Activated CD8-positive, alpha-beta T cell treated with anti-CD3 and anti-CD28 coated beads for 36 hours (primary cell): ENCODE measurements at regions not wholly inside any gene's neighbourhood (a gene's known extent, or its start where the extent isn't known, plus 50 kb on each side); places are given as distances from the start of the nearest gene placed in this dataset.

Experiments used
- ATAC-seq: fragments of 200-7000 bp; cut with Tn5 transposase; one replicate; pipeline ENCODE4 v1.10.0; 2021; ENCODE audit warnings: mild to moderate bottlenecking, moderate library complexity
- CTCF ChIA-PET: fragments of 350-600 bp; sonication (Branson Sonifier 250); formaldehyde crosslinking; loops from one replicate; lab custom pipeline; 2021; ENCODE audit warnings: antibody characterized with exemption; lab: Charles Lee
- POLR2A ChIA-PET: fragments of 350-600 bp; sonication (Branson Sonifier 250); formaldehyde crosslinking; loops from one replicate; lab custom pipeline; 2021; ENCODE audit warnings: antibody characterized with exemption; lab: Charles Lee
- DNase-seq: peaks from one replicate; pipeline ENCODE4 v3.0.0-alpha.2; 2020
- H3K27ac Mint-ChIP-seq: one replicate; pipeline ENCODE4 v1.8.0; 2021; ENCODE audit warnings: mild to moderate bottlenecking, mixed read lengths
- H3K27me3 Mint-ChIP-seq: one replicate; pipeline ENCODE4 v1.8.0; 2021; ENCODE audit warnings: mixed read lengths
- H3K36me3 Mint-ChIP-seq: one replicate; pipeline ENCODE4 v1.8.0; 2021; ENCODE audit warnings: low read depth, mixed read lengths
- H3K4me1 Mint-ChIP-seq: one replicate; pipeline ENCODE4 v1.8.0; 2021; ENCODE audit warnings: low read depth, mixed read lengths
- H3K4me3 Mint-ChIP-seq: one replicate; pipeline ENCODE4 v1.8.0; 2021; ENCODE audit warnings: mild to moderate bottlenecking, moderate library complexity, mixed read lengths
- H3K9me3 Mint-ChIP-seq: one replicate; pipeline ENCODE4 v1.8.0; 2021; ENCODE audit warnings: mixed read lengths
- intact Hi-C: fragments of 100-400 bp; cut with micrococcal nuclease; formaldehyde crosslinking; loops from one replicate; pipeline ENCODE4 v1.10.0; 2022
- TF ChIP-seq, protein P1 (sequence below): fragments of 200-600 bp; IDR thresholded peaks from one replicate; pipeline ENCODE4 v1.8.0; 2022; ENCODE audit warnings: antibody characterized with exemption, mild to moderate bottlenecking

DNA sequence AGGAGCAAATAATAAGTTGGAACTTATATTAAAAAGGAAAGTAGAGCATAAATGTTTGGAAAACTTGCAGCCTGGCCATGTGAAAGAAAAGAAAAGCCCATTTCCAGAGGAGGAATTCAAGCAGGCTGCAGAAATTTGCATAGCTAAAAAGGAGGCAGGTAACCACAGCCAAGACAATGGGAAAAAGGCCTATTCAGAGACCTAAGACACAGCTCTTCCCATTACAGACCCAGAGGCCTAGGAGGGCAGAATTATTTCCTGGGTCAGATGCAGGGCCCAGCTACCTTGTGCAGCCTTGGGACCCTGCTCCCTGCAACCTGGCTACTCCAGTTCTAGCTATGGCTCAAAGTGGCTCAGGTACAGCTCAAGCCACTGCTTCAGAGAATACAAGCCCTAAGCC lies 234.6 kb upstream of the BCHE start:
- H3K4me1 Mint-ChIP-seq: no peaks in the 10 kb centered on the region
- ChIA-PET CTCF (no interaction called here), POLR2A (no interaction called here)
- peaks cover 4% of the 10 kb centered on the region for H3K9me3 Mint-ChIP-seq
- ATAC-seq (no peak), DNase-seq (no peak)
- H3K4me3 Mint-ChIP-seq: no peak overlapping the region
- H3K36me3 Mint-ChIP-seq: no peaks in the 10 kb centered on the region
- no peak overlapping the region for H3K27ac Mint-ChIP-seq
- intact Hi-C loops: no loop called here
- H3K27me3 Mint-ChIP-seq: no peaks in the 10 kb centered on the region
- TF ChIP-seq, protein P1, sequence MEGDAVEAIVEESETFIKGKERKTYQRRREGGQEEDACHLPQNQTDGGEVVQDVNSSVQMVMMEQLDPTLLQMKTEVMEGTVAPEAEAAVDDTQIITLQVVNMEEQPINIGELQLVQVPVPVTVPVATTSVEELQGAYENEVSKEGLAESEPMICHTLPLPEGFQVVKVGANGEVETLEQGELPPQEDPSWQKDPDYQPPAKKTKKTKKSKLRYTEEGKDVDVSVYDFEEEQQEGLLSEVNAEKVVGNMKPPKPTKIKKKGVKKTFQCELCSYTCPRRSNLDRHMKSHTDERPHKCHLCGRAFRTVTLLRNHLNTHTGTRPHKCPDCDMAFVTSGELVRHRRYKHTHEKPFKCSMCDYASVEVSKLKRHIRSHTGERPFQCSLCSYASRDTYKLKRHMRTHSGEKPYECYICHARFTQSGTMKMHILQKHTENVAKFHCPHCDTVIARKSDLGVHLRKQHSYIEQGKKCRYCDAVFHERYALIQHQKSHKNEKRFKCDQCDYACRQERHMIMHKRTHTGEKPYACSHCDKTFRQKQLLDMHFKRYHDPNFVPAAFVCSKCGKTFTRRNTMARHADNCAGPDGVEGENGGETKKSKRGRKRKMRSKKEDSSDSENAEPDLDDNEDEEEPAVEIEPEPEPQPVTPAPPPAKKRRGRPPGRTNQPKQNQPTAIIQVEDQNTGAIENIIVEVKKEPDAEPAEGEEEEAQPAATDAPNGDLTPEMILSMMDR: no peak

DNA sequence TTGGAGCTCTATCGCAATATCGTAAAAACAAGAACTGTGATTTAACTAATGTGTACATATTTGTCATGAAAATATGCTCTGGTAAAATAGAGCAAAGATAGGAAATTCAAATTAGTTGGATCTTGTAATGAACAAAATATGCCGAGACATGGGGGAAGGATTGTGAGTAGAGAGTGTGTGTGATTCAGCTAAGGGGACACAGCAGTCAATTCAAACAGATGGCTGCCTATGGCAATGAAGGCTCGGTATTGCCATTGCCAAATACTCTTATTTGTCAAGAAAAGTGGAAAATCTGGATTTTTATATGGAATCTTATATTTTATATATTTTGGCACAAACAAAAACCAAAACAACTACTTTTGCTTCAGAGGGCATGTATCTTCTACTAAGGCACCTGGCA lies 227.3 kb upstream of the BCHE start:
- TF ChIP-seq, protein P1: no peak
- POLR2A ChIA-PET: no interaction called here
- no peaks in the 10 kb centered on the region for H3K27me3 Mint-ChIP-seq
- CTCF ChIA-PET: no interaction called here
- no peak overlapping the region for H3K27ac Mint-ChIP-seq
- no peak overlapping the region for H3K4me3 Mint-ChIP-seq
- ATAC-seq (no peak), DNase-seq (no peak)
- no peaks in the 10 kb centered on the region for H3K36me3 Mint-ChIP-seq
- no peaks in the 10 kb centered on the region for H3K4me1 Mint-ChIP-seq
- intact Hi-C loops: no loop called here
- no peaks in the 10 kb centered on the region for H3K9me3 Mint-ChIP-seq

DNA sequence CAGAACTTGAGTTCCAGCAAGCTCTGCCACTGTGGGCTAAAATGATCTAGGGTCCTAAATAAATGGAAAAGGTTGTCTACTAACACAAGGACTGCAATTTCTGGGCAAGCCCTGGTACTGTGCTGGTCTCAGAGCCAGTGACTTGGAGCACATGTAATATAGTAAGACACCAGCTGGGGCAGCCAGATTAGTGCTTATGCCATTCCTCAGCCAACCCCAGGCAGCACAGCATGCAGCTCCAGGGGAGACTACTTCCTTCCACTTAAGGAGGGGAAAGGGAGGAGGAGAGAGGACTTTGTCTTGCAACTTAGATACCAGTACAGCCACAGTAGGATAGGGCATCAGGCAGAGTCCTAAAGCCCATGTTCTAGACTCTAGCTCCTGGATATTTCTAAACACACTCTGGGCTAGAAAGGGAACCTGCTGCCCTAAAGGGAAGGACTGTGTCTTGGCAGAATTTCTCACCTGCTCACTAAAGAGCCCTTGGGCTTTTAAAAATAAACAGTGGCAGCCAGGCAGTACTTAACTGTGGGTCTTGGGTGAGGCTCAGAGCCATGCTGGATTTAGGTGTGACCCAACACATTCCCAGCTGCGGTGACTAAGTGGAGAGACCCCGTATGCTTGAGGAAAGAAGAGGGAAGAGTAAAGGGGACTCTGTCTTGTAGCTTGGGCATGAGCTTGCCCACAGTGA lies 223.7 kb upstream of the BCHE start:
- no peaks in the 10 kb centered on the region for H3K36me3 Mint-ChIP-seq

DNA sequence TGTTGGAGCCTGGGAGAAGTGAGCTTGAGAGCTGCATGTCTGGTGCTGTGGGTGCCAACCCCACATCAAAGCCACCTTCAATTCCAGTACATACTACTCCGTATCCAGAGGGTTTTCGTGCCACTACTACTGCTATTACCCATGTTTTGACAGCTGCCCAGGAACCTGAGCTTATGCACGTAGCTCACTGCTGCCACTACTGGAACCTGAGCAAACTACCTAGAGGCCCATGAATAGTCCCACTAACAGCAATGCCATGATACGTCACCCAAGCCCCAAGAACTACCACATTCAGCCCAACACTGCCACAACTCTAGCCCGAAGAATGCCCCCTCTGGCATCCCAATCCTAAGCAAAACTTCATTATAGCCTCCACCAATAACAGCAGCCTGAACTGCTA lies 215.2 kb upstream of the BCHE start:
- no peak overlapping the region for H3K27ac Mint-ChIP-seq
- no peaks in the 10 kb centered on the region for H3K27me3 Mint-ChIP-seq
- intact Hi-C loops: no loop called here
- DNase-seq (no peak), ATAC-seq (no peak)
- H3K9me3 Mint-ChIP-seq: no peaks in the 10 kb centered on the region
- no peaks in the 10 kb centered on the region for H3K4me1 Mint-ChIP-seq
- H3K36me3 Mint-ChIP-seq: no peaks in the 10 kb centered on the region
- H3K4me3 Mint-ChIP-seq: no peak overlapping the region
- POLR2A ChIA-PET: no interaction called here
- TF ChIP-seq, protein P1: no peak
- CTCF ChIA-PET: no interaction called here

More for the DNA sequence above, 223.7 kb upstream of the BCHE start:
- no peak for DNase-seq
- Mint-ChIP-seq H3K4me1 (no peaks in the 10 kb centered on the region), H3K27ac (no peak overlapping the region), H3K9me3 (no peaks in the 10 kb centered on the region), H3K4me3 (no peak overlapping the region), H3K27me3 (no peaks in the 10 kb centered on the region)
- ChIA-PET CTCF (no interaction called here), POLR2A (no interaction called here)
- TF ChIP-seq, protein P1: no peak
- ATAC-seq: no peak
- intact Hi-C loops: no loop called here

DNA sequence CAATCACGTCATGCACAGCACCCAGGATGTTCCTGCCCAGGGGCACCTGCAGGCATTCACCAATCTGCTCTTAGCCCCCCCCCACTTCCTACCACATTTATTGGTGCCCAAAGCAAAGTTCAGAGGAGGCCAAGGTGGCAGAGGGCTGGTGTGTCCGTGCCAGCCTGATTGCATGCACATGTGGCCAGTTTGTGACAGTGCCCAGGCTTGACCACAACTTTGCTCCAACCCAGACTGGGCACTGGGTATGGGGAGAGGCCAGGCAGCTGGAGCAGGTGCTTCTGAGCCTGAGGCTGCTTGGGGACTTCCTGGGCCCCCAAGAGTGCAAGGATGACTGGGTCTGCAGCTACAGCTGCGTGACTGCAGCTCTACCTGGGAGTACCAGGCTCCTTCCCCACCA lies 192.3 kb upstream of the BCHE start:
- Mint-ChIP-seq H3K27me3 (no peaks in the 10 kb centered on the region), H3K4me1 (no peaks in the 10 kb centered on the region), H3K9me3 (peaks cover 2% of the 10 kb centered on the region), H3K4me3 (no peak overlapping the region), H3K36me3 (no peaks in the 10 kb centered on the region), H3K27ac (no peak overlapping the region)
- intact Hi-C loops: no loop called here
- TF ChIP-seq, protein P1: no peak
- DNase-seq: no peak
- CTCF ChIA-PET: no interaction called here
- POLR2A ChIA-PET: no interaction called here
- ATAC-seq: no peak
